HepG2 (cell line): ENCODE measurements at regions not wholly inside any gene's neighbourhood (a gene's known extent, or its start where the extent isn't known, plus 50 kb on each side); places are given as distances from the start of the nearest gene placed in this dataset.

ENCODE experiments used
- ATF1 ChIP-seq: IDR thresholded peaks from 2 replicates; pipeline ENCODE4 v1.6.1; 2016; ENCODE audit warnings: mild to moderate bottlenecking, control low read depth
- ATF3 ChIP-seq: sonication (generic); formaldehyde crosslinking; IDR thresholded peaks from 2 replicates; pipeline ENCODE4 v1.4.0; 2020; ENCODE audit warnings: missing genetic modification reagents
- CEBPG ChIP-seq: IDR thresholded peaks from 2 replicates; pipeline ENCODE4 v1.6.1; 2016
- CTCF ChIP-seq: sonication (generic); formaldehyde crosslinking; IDR thresholded peaks from 2 replicates; pipeline ENCODE4 v1.5.0; 2020; ENCODE audit warnings: mild to moderate bottlenecking, missing genetic modification reagents, moderate library complexity
- ESRRA ChIP-seq: sonication (generic); formaldehyde crosslinking; IDR thresholded peaks from 2 replicates; pipeline ENCODE4 v1.5.1; 2020; ENCODE audit warnings: mild to moderate bottlenecking, low read depth, missing genetic modification reagents
- HCFC1 ChIP-seq: fragments of 150-350 bp; IDR thresholded peaks from 2 replicates; pipeline ENCODE4 v1.6.1; 2014; ENCODE audit warnings: low read depth, low read length
- HDAC1 ChIP-seq: sonication (generic); formaldehyde crosslinking; IDR thresholded peaks from 2 replicates; pipeline ENCODE4 v1.5.1; 2020; ENCODE audit warnings: mild to moderate bottlenecking, missing genetic modification reagents
- KLF15 ChIP-seq: sonication (generic); formaldehyde crosslinking; IDR thresholded peaks from 2 replicates; pipeline ENCODE4 v1.8.1; 2023; ENCODE audit warnings: borderline replicate concordance, mild to moderate bottlenecking, inconsistent platforms, missing genetic modification reagents, mixed read lengths
- MAZ ChIP-seq, 2 experiments: sonication (generic) in 1 of 2; formaldehyde crosslinking in 1 of 2; IDR thresholded peaks; 2 replicates each; pipeline versions ENCODE4 v1.5.0 to v1.6.1; 2012 to 2020; ENCODE audit warnings: low read depth in 2 of 2, mild to moderate bottlenecking in 2 of 2, borderline replicate concordance in 1 of 2, improper control_type of control experiment in 1 of 2, low read length in 1 of 2, missing genetic modification reagents in 1 of 2, moderate library complexity in 1 of 2
- RAD51 ChIP-seq: fragments of 450-650 bp; IDR thresholded peaks from 2 replicates; pipeline ENCODE4 v1.6.1; 2016; ENCODE audit warnings: borderline replicate concordance
- USF2 ChIP-seq, 2 experiments: sonication (generic) in 1 of 2; formaldehyde crosslinking in 1 of 2; IDR thresholded peaks; 2 replicates each; pipeline versions ENCODE4 v1.5.1 to v1.6.1; 2011 to 2020; ENCODE audit warnings: borderline replicate concordance in 1 of 2, low read depth in 1 of 2, low read length in 1 of 2, mild to moderate bottlenecking in 1 of 2, missing genetic modification reagents in 1 of 2, moderate library complexity in 1 of 2
- ZNF382 ChIP-seq: sonication (generic); formaldehyde crosslinking; IDR thresholded peaks from 2 replicates; pipeline ENCODE4 v1.5.0; 2020; ENCODE audit warnings: missing genetic modification reagents, mild to moderate bottlenecking, borderline replicate concordance
- ZNF550 ChIP-seq: sonication (generic); formaldehyde crosslinking; IDR thresholded peaks from 2 replicates; pipeline ENCODE4 v1.4.0; 2020; ENCODE audit warnings: mild to moderate bottlenecking, missing genetic modification reagents, borderline replicate concordance
- ZNF607 ChIP-seq: sonication (generic); formaldehyde crosslinking; IDR thresholded peaks from 2 replicates; pipeline ENCODE4 v1.5.1; 2020; ENCODE audit warnings: missing genetic modification reagents, mild to moderate bottlenecking, borderline replicate concordance

- TF ChIP-seq ATF1 (CRISPR knock-in tag) (no peak), ATF3 (CRISPR knock-in tag) (no peak), ZNF382 (CRISPR knock-in tag) (no peak), ESRRA (no peak), USF2 (IDR thresholded peaks at IDR 0.05; ENCODE audit: low read depth, low read length) (no peak), USF2 (CRISPR knock-in tag; IDR thresholded peaks at IDR 0.05; ENCODE audit: borderline replicate concordance) (no peak), ZNF550 (CRISPR knock-in tag) (no peak), MAZ (IDR thresholded peaks at IDR 0.05; ENCODE audit: borderline replicate concordance, low read depth, low read length) (no peak), MAZ (CRISPR knock-in tag; IDR thresholded peaks at IDR 0.05; ENCODE audit: low read depth) (no peak), RAD51 (no peak), KLF15 (CRISPR knock-in tag) (no peak), HDAC1 (CRISPR knock-in tag) (no peak), HCFC1 (no peak), ZNF607 (CRISPR knock-in tag) (no peak), CEBPG (no peak), CTCF (CRISPR knock-in tag) (no peak)
Measured at GRCh38 chr6:139942331-139942730, 567.9 kb upstream of the CITED2 start.
